HG02798 (cell line): ENCODE measurements at regions not wholly inside any gene's neighbourhood (a gene's known extent, or its start where the extent isn't known, plus 50 kb on each side); places are given as distances from the start of the nearest gene placed in this dataset.

Experiments
- ATAC-seq: cut with Tn5 transposase; IDR thresholded peaks from one replicate; pipeline ENCODE4 v1.9.1; 2021; ENCODE audit warnings: mild to moderate bottlenecking; ENCODE audit not compliant: unreplicated experiment, poor library complexity

DNA sequence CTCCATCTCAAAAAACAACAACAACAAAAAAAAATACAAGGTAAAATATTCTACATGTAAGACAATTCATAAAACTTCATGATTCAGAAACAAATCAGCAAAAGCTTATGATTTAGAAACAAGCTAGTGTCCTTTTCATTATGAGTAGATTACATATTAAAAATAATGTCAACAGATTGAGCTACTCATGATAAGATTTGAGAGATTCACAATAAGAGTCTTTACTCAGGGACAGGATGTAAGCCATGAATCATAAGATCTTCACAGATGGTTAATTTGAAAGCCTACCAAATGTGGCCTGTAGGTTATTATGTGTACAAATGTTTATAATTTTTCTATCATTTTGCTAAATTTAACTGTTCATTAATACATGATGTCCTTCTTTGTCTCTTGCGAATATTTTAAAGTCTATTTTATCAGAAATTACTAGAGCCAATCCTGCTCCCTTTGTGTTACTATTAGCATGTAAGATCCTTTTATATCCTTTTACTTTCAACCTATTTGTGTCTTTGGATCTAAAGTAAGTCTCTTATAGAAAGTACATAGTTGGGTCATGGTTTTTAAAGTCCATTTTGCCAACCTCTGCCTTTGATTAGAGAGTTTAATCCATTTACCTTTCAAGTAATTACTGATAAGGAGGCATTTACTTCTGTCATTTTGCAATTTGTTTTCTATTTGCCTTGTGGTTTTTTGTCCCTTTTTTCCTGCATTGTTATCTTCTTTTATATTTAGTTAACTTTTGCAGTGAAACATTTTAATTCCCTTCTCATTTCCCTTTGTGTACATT is 68.3 kb upstream of the RXFP2 start:
- ATAC-seq: no peak

DNA sequence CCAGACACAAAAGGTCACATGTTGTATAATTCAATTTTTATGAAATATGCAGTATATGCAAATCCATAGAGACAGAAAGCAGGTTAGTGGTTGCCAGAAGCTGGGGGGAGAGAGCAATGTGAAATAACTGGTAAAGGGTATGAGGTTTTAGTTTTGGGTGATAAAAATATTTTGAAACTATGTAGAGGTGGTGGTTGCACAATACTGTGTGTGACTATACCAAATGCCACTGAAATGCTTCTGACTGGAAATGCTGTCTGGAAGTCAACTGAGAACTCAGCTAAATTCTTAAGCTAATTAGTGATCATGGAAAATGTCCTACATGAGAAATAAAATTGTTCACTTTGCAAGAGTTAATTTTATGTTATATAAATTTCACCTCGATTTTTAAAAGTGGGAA is 65.3 kb upstream of the RXFP2 start:
- ATAC-seq: no peak

DNA sequence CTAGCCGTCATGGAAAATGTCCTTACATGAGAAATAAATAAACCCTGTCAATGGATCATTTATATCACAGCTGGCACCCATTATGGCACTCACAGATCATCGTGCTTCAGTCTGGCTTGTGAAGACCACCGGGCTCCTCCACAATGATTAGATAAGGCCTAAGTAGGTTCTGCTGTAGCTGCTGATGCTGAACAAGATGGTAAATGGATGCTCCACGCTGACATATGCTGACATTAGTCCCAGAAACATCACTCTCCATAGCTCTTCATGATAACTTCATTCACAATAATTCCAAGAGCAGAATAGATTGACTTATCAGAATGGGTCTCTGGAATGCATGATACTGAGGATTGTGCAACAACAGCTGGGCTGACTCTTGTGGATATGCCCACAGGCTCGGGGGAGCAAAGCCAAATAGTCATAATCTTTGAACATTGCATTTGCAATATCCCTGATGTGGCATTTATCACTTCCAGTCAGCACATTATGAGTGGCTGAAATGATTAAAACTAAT is 63.8 kb upstream of the RXFP2 start:
- no peak for ATAC-seq

DNA sequence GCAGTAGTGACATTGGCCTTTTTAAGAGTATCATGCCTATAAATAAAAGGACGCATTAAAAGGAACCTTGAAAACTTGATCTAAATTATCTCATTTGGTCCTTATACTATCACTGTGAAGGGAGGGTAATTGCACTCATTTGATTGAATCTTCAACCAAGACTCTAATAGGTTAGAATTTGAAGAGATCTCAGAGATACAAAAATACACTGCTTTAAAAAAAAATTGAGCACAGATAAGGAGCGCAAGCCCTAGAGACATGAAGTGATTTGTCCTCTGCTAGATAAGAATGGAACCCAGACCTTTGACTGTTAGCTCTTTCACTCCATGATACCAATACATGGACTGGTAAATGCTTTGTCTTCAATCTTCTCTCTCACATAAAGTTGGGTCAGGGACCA is 58.2 kb upstream of the RXFP2 start:
- no peak for ATAC-seq

DNA sequence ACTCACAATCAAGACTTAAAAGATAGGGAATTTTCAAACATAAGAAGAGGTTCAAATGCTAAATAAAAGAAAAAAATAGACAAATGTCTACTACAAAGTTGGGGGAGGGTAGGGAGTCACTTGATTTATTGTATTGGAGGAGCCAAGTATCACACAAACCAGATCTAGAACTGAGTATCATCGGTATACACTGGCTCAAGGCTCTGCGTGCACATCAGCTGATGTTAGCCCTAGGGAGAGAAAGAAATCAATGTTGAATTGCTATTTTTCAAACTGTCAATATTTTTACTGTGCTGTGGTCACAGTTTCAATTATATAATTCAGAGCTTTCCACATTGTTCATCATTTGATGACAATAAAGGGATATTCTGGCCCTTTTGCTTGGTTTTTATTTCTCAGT is 54.9 kb upstream of the RXFP2 start:
- no peak for ATAC-seq

DNA sequence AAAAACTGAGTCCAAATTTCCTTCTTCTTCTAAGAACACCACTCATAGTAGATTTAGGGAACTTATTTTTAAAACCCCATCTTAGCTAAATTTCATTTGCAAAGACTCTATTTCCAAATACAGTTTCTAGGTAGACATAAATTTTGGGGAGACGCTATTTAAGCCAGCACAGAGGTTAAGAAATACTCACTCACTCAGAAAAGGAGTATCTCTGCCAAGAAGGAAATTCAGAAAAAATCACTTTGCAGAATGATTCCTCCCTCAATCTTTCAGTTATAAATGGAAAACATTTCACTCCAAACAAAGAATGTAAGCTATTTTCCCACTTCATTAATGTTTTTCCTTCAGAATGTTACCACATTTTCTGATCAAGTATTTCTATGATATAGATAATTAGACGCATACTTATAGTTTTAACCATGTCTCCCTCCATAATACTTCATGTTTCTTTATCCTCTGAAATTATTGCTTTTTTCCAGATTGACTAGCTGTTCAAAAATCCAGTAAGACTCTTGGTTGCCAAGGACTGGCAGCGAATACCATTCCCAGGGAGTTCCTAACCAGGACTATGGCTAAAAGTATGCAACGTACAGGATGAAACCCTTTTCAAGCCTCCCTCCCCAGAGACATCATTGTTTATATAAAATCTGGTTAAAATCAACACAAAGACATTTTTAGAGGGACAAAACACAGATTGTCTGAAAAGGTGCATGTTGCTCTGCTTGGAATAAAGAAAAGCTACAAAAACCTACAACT is 52.5 kb upstream of the RXFP2 start:
- no peak for ATAC-seq
